ENCODE measurements at regions not wholly inside any gene's neighbourhood (a gene's known extent, or its start where the extent isn't known, plus 50 kb on each side); places are given as distances from the start of the nearest gene placed in this dataset.

DNA sequence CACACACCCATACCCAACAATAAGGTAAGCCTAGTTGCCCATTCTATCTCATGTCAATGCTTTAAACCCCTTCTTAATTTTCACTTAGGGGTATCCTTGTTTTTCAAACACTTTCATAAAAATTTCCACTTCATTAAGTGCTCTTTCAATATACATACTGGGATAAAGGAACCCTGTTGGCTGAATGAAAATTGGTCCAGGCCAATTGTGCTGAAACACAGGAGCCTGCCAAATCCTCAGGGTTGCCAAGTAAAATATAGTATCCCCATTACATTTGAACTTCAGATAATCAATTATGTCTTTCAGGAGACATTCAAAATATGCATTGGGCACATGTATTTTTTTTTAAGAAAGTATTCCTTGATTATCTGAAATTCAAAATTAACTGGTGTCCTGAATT lies 1131.1 kb downstream of the SLITRK1 start:
- TF ChIP-seq, protein P1, sequence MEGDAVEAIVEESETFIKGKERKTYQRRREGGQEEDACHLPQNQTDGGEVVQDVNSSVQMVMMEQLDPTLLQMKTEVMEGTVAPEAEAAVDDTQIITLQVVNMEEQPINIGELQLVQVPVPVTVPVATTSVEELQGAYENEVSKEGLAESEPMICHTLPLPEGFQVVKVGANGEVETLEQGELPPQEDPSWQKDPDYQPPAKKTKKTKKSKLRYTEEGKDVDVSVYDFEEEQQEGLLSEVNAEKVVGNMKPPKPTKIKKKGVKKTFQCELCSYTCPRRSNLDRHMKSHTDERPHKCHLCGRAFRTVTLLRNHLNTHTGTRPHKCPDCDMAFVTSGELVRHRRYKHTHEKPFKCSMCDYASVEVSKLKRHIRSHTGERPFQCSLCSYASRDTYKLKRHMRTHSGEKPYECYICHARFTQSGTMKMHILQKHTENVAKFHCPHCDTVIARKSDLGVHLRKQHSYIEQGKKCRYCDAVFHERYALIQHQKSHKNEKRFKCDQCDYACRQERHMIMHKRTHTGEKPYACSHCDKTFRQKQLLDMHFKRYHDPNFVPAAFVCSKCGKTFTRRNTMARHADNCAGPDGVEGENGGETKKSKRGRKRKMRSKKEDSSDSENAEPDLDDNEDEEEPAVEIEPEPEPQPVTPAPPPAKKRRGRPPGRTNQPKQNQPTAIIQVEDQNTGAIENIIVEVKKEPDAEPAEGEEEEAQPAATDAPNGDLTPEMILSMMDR (IDR thresholded peaks at IDR 0.05): no peak
- no peak for TF ChIP-seq POLR2A (IDR thresholded peaks at IDR 0.05)
